ENCODE measurements at regions not wholly inside any gene's neighbourhood (a gene's known extent, or its start where the extent isn't known, plus 50 kb on each side); places are given as distances from the start of the nearest gene placed in this dataset.

GRCh38 chr6:54009052-54009654, 102.1 kb upstream of the MLIP start:
- DNase-seq (ENCODE audit: low read depth), result no peak

- no peak for DNase-seq (ENCODE audit: low read depth)
Measured at GRCh38 chr6:54010340-54011276, 100.6 kb upstream of the MLIP start.

GRCh38 chr6:54011277-54011648, 100.0 kb upstream of the MLIP start:
- DNase-seq (ENCODE audit: low read depth), result no peak

- DNase-seq (ENCODE audit: low read depth), result no peak
Measured at GRCh38 chr6:54013966-54014365, 97.3 kb upstream of the MLIP start.

- no peak for DNase-seq (ENCODE audit: low read depth)
Measured at GRCh38 chr6:54014440-54014839, 96.8 kb upstream of the MLIP start.

- no peak for DNase-seq (ENCODE audit: low read depth)
Measured at GRCh38 chr6:54017877-54018276, 93.4 kb upstream of the MLIP start.

- DNase-seq (ENCODE audit: low read depth), result no peak
Measured at GRCh38 chr6:54018722-54019121, 92.5 kb upstream of the MLIP start.

- no peak for DNase-seq (ENCODE audit: low read depth)
Measured at GRCh38 chr6:54019860-54020259, 91.4 kb upstream of the MLIP start.

- no peak for DNase-seq (ENCODE audit: low read depth)
Measured at GRCh38 chr6:54020334-54020733, 90.9 kb upstream of the MLIP start.

- no peak for DNase-seq (ENCODE audit: low read depth)
Measured at GRCh38 chr6:54026652-54027400, 84.4 kb upstream of the MLIP start.

GRCh38 chr6:54028170-54028569, 83.1 kb upstream of the MLIP start:
- DNase-seq (ENCODE audit: low read depth), result no peak

GRCh38 chr6:54029187-54029586, 82.1 kb upstream of the MLIP start:
- no peak for DNase-seq (ENCODE audit: low read depth)

GRCh38 chr6:54031169-54031568, 80.1 kb upstream of the MLIP start:
- no peak for DNase-seq (ENCODE audit: low read depth)

GRCh38 chr6:54037277-54037779, 73.9 kb upstream of the MLIP start:
- no peak for DNase-seq (ENCODE audit: low read depth)

GRCh38 chr6:54040545-54040944, 70.7 kb upstream of the MLIP start:
- DNase-seq (ENCODE audit: low read depth), result no peak

GRCh38 chr6:54041239-54041638, 70.0 kb upstream of the MLIP start:
- DNase-seq (ENCODE audit: low read depth), result no peak

- DNase-seq (ENCODE audit: low read depth), result no peak
Measured at GRCh38 chr6:54043360-54043759, 67.9 kb upstream of the MLIP start.

- DNase-seq (ENCODE audit: low read depth), result no peak
Measured at GRCh38 chr6:54044059-54044458, 67.2 kb upstream of the MLIP start.

GRCh38 chr6:54048782-54049181, 62.5 kb upstream of the MLIP start:
- DNase-seq (ENCODE audit: low read depth), result no peak

GRCh38 chr6:54050750-54051149, 60.5 kb upstream of the MLIP start:
- DNase-seq (ENCODE audit: low read depth), result no peak

GRCh38 chr6:54053881-54054391, 57.3 kb upstream of the MLIP start:
- DNase-seq (ENCODE audit: low read depth), result peak; percentile 79

- DNase-seq (ENCODE audit: low read depth), result no peak
Measured at GRCh38 chr6:54056105-54056504, 55.1 kb upstream of the MLIP start.

Measured in GM04504 (cell line).